GM10266 (cell line): ENCODE measurements at regions not wholly inside any gene's neighbourhood (a gene's known extent, or its start where the extent isn't known, plus 50 kb on each side); places are given as distances from the start of the nearest gene placed in this dataset.
"Not testable (repeated sequence)": the region's sequence is repeated elsewhere in the genome, so short reads cannot be mapped to it uniquely, and the experiment has no call there.

Source experiments
- DNase-seq: peaks from one replicate; pipeline ENCODE4 v3.0.0; 2012; ENCODE audit errors: extremely low spot score
- CTCF ChIP-seq: IDR thresholded peaks from 2 replicates; pipeline ENCODE4 v1.5.1; 2012; ENCODE audit warnings: mild to moderate bottlenecking, low read depth; ENCODE audit not compliant: control insufficient read depth, insufficient read depth; ENCODE audit errors: missing control alignments

GRCh38 chrX:17986977-17987376 lies 125.9 kb upstream of the RAI2 start:
- DNase-seq: no peak
- no peak for TF ChIP-seq CTCF

- no peak for DNase-seq
- no peak for TF ChIP-seq CTCF
These were observed 125.3 kb upstream of the RAI2 start for GRCh38 chrX:17986440-17986839.

GRCh38 chrX:17984415-17984814 lies 123.3 kb upstream of the RAI2 start:
- TF ChIP-seq CTCF: no peak
- no peak for DNase-seq

GRCh38 chrX:17983389-17983788 lies 122.3 kb upstream of the RAI2 start:
- no peak for TF ChIP-seq CTCF
- no peak for DNase-seq

GRCh38 chrX:17977696-17978095 lies 116.6 kb upstream of the RAI2 start:
- DNase-seq: no peak
- no peak for TF ChIP-seq CTCF

GRCh38 chrX:17976955-17977354 lies 115.9 kb upstream of the RAI2 start:
- TF ChIP-seq CTCF: no peak
- DNase-seq: no peak

- DNase-seq: not testable (repeated sequence)
These were observed 114.3 kb upstream of the RAI2 start for GRCh38 chrX:17975349-17975748.

- no peak for TF ChIP-seq CTCF
- DNase-seq: no peak
These were observed 107.3 kb upstream of the RAI2 start for GRCh38 chrX:17968367-17968766.
